ENCODE measurements at regions not wholly inside any gene's neighbourhood (a gene's known extent, or its start where the extent isn't known, plus 50 kb on each side); places are given as distances from the start of the nearest gene placed in this dataset.

GRCh38 chr1:88188038-88188437 is 496.0 kb upstream of the PKN2 start:
- DNase-seq = no peak

GRCh38 chr1:88189525-88189924 is 494.5 kb upstream of the PKN2 start:
- DNase-seq = no peak

- DNase-seq = no peak
These were observed 492.2 kb upstream of the PKN2 start for GRCh38 chr1:88191917-88192316.

GRCh38 chr1:88194542-88194941 is 489.5 kb upstream of the PKN2 start:
- DNase-seq = no peak

GRCh38 chr1:88200545-88200944 is 483.5 kb upstream of the PKN2 start:
- no peak for DNase-seq

GRCh38 chr1:88204111-88204510 is 480.0 kb upstream of the PKN2 start:
- no peak for DNase-seq

- no peak for DNase-seq
These were observed 479.4 kb upstream of the PKN2 start for GRCh38 chr1:88204612-88205167.

GRCh38 chr1:88208389-88208788 is 475.7 kb upstream of the PKN2 start:
- no peak for DNase-seq

- DNase-seq = no peak
These were observed 473.8 kb upstream of the PKN2 start for GRCh38 chr1:88210103-88210787.

GRCh38 chr1:88216441-88216840 is 467.6 kb upstream of the PKN2 start:
- no peak for DNase-seq

- DNase-seq = no peak
These were observed 466.7 kb upstream of the PKN2 start for GRCh38 chr1:88217386-88217785.

GRCh38 chr1:88219521-88219920 is 464.6 kb upstream of the PKN2 start:
- no peak for DNase-seq

- no peak for DNase-seq
These were observed 462.7 kb upstream of the PKN2 start for GRCh38 chr1:88221411-88221810.

- peak; percentile 56 for DNase-seq
These were observed 459.2 kb upstream of the PKN2 start for GRCh38 chr1:88224906-88225305.

GRCh38 chr1:88228114-88228513 is 456.0 kb upstream of the PKN2 start:
- no peak for DNase-seq

GRCh38 chr1:88230126-88230525 is 453.9 kb upstream of the PKN2 start:
- no peak for DNase-seq

- peak; percentile 23 for DNase-seq
These were observed 447.0 kb upstream of the PKN2 start for GRCh38 chr1:88237058-88237457.

GRCh38 chr1:88239205-88239604 is 444.9 kb upstream of the PKN2 start:
- DNase-seq = no peak

- DNase-seq = no peak
These were observed 436.4 kb upstream of the PKN2 start for GRCh38 chr1:88247666-88248065.

GRCh38 chr1:88250915-88251314 is 433.2 kb upstream of the PKN2 start:
- no peak for DNase-seq

- no peak for DNase-seq
These were observed 431.3 kb upstream of the PKN2 start for GRCh38 chr1:88252745-88253144.

GRCh38 chr1:88265606-88266005 is 418.5 kb upstream of the PKN2 start:
- no peak for DNase-seq

- no peak for DNase-seq
These were observed 418.0 kb upstream of the PKN2 start for GRCh38 chr1:88266051-88266450.

- no peak for DNase-seq
These were observed 411.9 kb upstream of the PKN2 start for GRCh38 chr1:88272216-88272615.

- no peak for DNase-seq
These were observed 409.6 kb upstream of the PKN2 start for GRCh38 chr1:88274431-88274830.
